Stimulated activated CD4-positive, alpha-beta T cell treated with anti-CD3 and anti-CD28 coated beads, Interleukin-4, amount 100 ng/mL, for 1 hour (primary cell): ENCODE measurements at regions not wholly inside any gene's neighbourhood (a gene's known extent, or its start where the extent isn't known, plus 50 kb on each side); places are given as distances from the start of the nearest gene placed in this dataset.
"Not testable (repeated sequence)": the region's sequence is repeated elsewhere in the genome, so short reads cannot be mapped to it uniquely, and the experiment has no call there.

ENCODE experiments used
- DNase-seq: peaks from one replicate; pipeline ENCODE4 v3.0.0-alpha.2; 2020

DNA sequence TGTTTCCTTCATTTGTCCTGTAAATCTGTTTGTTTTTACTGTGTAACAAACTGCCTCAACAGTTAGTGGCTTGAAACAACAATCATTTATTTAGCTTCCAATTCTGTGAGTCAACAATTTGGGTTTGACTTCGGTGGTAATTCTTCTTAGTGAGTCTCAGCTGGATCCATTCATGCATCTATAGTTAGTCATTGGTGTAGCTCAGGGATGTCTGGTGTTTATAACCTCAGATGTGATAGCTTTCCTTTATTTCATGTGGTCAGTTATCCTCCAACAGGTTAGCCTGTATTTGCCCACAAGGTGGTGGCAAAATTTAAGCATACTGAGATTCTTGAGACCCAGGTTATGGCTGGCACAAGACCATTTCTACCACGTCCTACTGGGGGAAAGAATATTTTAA, 1267.2 kb downstream of the RAPGEF2 start:
- no peak for DNase-seq

DNA sequence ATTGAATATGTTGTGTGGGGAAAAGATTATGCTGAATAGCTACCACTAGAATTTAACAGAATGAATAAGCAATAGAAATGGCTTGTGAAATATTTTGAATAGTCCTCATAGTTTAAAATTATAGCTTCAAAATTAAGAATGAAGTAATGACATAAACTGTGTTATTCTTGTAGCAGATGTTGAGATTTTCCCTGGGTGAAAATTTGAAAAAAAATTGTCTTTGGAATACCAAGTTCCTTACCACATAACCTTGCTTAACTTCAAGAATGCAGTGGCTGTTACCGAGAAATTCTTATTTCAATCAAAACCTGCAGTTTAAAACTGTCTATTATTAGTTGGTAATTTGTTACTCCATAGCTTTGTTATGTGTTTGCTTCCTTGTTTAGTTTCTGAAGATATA, 1268.6 kb downstream of the RAPGEF2 start:
- no peak for DNase-seq

DNA sequence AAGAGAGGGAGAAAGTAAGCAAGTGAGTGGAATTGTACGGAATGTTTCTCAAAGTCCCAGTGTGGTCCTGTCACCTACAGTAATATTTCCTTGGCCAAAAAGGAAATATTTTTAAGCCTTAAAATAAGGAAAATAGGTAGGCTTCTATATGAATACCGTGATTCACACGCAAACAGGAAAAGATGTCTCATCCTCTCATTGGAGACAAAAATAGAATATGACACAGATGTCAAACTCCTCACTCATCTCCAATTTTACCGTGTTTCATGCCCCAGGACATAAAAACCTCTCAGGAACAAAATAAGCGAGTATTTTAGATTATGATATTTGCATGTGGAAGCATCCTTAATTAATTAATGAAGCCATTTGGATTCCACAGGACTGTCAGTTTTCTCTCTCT, 1269.5 kb downstream of the RAPGEF2 start:
- no peak for DNase-seq

DNA sequence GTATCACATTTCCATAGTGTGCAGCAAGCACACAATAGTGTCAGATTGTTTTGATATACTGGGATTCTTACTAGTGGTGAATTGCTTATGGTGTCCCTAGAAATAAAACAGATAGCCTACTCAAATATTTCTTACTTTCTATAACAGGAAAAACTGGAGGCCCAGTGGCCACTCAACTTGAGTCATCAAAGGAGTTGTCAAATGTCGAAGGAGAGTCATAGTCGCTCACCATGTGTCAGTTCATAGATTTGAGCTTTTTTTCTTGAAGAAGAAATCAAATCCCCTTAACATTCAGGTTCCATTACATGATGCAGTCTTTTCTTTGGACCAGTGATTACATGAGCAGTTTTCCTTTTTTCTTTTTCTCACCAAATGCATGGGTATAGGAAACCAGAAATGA, 1271.0 kb downstream of the RAPGEF2 start:
- no peak for DNase-seq

DNA sequence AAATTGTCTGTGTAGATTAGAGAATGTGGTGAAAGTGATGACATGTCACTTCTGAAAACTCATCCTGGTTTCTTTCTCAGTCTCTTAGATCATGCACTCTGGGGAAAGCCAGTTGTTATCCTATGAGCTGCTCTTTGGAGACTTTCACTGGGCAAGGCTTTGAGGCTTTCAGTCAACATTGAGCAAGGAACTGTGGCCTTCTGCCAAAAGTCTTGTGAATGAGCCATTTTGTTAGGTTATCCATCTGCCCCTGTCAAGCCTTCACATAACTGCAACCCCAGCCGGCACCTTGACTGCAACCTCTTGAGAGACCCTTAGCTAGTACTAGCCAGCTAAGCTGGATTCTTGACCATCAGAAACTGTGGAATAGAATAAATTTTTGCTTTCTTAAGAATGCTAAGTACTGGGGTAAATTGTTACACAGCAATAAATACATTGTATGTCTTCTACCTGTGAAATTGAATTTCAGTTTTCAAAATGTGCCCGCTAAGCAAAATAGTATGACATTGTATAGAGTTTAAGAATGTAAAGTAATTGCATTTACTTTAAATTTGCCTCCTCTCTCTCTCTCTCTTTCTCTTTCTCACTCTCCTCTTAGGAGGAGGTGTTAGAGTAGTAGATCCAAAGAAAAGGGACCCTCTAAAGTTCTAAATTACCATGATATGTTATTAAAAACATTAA, 1273.0 kb downstream of the RAPGEF2 start:
- DNase-seq = no peak

DNA sequence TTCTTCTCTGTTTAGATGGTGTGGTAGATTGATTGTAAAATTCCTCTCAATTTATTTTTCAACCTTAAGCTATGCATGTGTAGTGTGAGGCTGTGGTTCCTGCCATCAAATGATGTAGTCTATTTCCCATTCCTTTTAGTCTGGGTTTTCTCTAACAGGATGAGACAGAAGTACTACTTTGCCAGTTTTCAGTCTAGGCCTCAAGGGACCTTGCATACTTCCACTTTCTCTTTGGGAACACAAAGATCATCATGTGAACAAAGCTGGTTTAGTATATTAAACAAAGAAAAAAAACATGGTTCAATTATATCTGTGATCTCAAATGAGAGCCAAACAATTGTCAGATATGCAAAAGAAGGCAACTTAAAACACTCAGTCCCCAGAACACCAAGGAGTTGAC, 1284.0 kb downstream of the RAPGEF2 start:
- DNase-seq = no peak

DNA sequence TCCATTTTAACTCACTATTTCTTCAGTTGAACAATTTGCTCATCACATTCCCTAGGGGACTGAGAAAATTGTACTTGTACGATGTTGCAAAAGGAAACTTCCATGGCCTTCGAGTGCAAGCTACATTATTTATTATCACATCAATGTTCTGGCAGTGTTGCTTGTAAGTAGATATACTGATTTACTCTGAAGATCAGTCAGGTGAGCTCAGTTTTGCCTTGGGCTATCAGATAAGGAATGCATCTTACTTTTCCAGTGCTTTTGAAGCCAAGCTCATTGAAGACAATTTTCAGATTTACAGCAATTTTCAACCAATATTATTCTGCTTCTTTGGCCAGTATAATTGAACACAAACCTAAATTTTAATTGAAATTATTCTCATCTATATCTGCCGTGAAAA, 1296.9 kb downstream of the RAPGEF2 start:
- DNase-seq = no peak

DNA sequence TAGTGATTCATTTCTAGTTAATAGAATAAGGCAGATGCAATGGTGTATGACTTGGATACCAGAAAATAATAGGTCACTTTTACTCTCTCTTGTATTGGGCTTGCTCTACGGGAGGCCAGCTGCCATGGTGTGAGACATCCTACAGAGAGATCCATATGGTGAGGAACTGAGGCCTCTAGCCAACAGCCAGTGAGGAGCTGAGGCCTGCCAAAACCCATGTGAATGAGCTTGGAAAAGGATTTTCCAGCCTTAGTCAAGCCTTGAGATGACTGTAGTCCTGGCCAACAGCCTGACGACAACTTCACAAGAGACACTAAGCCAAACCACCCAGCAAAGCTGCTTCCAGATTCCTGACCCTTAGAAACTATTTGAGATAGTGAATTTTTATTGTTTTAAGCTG, 1300.2 kb downstream of the RAPGEF2 start:
- DNase-seq = no peak

DNA sequence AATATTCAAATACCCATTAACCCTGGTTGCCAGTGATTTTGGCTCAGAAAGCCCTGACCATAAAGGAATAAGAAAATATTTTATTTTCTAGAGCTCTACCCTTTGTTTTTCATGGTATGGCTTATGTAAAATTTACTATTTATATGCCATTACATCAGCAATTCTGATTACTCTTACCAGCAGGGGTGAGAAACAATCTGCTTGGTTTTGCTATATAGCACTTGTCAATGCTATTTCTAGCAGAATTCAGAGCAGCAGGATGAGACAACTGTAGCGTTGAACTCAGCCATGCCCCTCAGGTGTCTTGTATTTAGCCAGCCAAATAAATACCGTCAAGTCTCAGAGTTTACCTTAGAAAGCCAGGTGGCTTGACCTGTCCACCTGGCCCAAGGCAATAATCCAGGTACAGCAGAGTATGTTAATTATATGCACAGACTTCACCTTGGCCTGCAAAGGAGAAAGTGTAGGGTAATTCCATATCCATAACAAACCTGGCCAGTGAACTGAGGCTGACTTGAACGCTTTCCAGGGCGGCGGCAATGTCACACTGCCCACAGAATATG, 1303.5 kb downstream of the RAPGEF2 start:
- DNase-seq = no peak

DNA sequence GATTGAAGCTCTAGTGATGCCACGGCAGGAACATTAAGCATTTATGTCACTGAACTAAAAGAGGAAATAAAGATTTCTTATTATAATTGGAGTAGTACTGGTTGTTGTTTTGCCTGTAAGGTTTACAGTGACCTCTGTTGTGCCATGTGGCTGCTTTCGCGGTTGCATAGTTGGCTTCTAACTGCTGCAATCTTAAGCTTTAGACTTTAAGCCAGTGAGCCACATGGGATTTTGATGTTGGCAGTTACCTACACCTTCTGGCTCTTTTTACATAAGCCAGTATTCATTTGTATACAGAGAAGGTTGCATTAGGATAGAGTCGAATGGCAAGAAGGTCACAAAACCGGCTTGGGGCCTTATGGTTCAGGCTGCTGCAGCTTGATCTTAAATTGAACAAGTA, 1311.6 kb downstream of the RAPGEF2 start:
- DNase-seq = no peak

DNA sequence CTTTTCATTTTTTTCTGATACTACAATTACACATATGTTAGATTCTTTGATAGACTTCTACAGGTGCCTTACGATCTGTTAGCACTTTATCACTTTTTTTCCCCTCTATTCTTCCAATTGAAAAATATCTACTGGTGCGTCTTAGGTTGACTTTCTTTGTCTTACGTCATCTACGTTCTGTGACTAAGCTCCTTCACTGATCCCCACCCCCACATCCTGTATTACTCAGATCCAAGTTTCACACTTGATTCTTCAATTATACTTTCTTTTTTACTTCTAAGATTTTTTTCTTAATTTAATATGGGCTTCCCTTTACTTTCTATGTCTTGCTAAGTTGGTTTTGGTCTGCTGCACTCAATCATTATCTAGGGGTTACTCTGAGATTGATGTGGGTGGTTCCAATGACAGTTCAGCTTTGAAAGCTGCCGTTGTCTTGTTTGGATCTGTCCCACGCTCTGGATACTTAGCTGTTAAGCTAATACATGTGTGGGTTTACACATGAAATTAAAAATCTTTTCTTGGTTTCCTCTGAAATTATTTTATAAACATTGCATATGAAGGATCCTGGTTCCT, 1321.1 kb downstream of the RAPGEF2 start:
- no peak for DNase-seq

DNA sequence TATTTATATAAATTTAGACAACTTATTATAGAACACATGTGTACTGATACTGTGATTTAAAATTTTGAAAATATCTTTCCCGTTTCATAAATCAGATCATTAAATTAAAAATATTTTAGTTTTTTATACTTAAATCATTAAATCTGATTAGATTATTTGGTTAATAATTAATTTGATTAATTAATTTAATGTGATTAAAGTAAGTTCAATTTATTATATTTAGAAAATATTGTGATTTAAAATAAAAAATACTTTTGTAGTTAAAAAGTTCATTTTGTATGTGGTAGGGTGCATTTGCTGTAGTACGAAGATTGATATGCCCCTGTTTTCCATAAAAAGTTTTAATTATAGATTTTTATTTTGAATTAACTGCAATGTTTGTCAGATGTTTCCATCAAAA, 1323.4 kb downstream of the RAPGEF2 start:
- no peak for DNase-seq

DNA sequence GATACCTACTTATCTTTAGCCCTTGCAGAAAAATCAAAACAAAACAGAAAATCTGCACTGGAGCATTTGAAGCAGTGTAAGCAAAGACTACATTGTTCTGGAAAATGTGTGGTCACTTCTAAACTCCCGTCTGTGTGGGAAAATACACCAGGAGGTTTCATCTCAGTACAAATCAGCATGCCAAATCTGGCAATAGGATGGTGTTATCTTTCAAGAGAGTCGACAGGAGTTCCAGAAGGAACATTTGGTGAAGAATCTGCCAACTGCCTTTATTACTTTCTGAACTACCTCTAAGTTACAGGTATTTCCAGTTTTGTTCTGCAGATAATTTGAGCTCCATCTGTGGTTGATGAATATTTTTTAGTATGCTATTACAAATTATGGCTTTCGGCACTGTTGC, 1348.0 kb downstream of the RAPGEF2 start:
- DNase-seq = no peak

DNA sequence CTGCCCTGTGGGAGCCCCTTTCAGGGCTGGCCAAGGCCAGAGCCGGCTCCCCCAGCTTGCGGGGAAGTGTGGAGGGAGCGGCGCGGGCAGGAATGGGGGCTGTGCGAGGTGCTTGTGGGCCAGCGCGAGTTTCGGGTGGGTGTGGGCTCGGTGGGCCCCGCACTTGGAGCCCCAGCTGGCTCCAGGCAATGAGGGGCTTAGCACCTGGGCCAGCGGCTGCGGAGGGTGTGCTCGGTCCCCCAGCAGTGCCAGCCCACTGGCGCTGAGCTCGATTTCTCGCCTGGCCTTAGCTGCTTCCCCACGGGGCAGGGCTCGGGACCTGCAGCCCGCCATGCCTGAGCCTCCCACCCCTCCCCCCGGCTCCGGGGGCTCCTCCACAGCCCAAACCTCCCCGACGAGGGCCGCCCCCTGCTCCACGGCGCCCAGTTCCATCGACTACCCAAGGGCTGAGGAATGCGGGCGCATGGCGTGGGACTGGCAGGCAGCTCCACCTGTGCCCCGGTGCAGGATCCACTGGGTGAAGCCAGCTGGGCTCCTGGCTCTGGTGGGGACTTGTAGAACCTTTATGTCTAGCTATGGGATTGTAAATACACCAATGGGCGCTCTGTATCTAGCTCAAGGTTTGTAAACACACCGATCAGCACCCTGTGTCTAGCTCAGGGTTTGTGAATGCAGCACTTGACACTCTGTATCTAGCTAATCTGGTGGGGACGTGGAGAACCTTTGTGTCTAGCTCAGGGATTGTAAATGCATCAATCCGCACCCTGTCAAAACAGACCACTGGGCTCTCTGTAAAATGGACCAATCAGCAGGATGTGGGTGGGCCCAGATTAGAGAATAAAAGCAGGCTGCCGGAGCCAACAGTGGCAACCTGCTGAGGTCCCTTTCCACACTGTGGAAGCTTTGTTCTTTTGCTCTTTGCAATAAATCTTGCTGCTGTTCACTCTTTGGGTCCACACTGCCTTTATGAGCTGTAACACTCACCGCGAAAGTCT, 1379.1 kb downstream of the RAPGEF2 start:
- not testable (repeated sequence) for DNase-seq

DNA sequence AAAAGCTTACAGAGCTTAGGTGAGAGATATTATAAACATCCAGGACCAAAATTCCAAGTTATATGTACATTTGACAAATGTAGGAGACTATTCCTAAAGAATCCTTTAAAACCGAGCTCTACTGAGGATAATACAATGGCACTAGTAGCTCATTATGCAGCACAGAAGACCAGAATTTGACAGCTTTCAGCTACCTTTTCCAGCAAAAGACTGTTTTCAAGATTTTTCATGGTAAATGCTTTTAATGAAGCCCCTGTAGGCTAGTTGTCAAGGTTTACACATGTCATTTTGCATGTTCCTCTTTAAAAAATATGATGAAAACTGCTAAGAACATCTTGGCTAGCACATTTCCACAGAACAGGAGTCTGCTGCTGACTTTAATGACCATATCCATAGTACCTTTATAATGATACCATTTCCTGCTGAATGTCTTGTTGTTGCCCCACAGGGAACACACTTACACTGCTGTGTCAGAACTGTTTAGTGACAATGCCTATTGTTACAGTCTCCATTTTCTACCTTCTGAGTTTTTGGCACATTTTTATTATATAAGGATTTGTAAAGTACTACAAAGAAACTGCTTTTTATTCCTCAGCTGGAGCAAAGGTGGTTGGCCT, 1382.3 kb downstream of the RAPGEF2 start:
- no peak for DNase-seq

DNA sequence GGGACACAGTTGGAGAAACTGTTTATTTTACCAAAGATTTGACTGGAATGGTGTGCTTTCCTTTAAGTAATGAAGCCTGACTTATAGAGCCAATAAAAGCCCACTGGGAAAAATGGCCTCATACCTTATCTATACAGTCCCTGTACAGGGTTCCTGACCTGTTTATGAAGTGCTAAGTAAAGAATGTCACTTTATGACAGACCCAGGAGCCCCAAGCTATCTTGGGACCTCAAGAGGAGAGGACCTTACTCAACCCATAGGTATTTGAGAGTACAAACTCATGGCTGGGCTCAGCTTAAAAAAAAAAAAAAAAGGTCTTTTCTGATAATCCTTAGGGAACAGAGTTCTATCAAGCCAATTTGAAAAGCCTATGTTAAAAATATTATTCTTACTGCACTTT, 1389.3 kb downstream of the RAPGEF2 start:
- DNase-seq = no peak

DNA sequence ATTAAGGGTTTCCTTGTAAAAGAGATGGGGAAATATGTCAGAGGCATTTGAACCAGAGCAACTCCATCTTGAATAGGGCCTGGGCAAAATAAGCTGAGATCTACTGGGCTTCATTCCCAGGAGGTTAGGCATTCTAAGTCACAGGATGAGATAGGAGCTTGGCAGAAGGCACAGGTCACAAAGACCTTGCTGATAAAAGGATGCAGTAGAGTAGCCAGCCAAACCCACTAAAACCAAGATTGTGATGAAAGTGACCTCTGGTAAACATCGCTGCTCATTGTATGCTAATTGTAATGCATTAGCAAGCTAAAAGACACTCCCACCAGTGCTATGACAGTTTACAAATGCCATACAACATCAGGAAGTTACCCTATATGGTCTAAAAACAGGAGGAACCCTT, 1390.3 kb downstream of the RAPGEF2 start:
- DNase-seq = no peak

DNA sequence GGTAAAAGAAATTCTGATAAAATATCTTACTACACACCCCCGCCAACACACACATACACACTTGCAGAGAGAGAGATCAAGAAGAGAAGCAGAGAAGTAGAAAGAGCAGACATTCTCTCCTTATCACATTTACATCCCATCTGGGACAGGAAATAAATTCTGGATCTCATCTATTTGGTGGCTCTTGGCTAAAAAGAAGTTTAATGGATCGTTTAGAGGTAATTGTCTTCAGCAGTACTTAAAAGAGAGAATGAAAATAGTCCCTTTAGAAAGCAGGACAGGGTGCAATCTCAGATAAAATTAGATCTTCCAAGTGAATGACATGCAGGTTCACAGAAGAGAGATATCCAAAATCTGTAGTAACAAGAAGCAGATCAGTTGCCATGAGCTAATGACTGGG, 1392.5 kb downstream of the RAPGEF2 start:
- no peak for DNase-seq

DNA sequence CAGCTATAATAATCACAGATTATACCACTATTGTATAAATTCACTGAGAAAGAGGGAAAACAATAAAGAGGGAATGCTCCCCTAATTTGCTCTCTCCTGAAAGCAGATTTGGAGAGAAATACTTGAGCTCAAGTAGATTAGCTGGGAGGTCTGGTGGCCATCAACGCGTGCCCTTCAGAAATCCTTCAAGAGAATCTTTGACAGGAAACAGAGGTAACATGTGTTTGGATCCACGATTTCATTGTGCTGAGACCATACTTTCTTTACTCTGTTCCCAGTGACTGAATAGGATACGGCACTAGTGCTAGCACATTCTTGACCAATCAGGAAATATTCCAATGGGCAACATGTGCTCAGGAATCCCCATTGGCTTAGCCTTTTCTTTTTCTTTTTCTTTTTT, 1395.3 kb downstream of the RAPGEF2 start:
- DNase-seq = no peak

DNA sequence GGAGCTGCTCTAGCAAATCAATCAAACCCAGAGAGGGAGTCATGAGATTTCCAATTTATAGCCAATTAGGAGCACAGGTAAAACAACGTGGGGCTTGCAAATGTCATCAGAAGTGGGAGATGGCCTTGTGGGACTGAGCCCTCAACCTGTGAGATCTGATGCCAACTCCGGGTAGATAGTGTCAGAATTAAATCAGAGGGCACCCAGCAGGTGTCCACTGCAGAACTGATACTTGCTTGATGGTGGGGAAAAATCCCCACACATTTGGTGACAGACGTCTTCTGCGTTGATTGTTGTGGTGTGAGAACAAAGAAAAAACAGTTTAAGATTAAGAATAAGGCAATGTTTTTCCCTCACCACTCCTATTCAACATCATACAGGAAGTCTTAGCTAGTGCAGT, 1402.8 kb downstream of the RAPGEF2 start:
- DNase-seq = no peak

DNA sequence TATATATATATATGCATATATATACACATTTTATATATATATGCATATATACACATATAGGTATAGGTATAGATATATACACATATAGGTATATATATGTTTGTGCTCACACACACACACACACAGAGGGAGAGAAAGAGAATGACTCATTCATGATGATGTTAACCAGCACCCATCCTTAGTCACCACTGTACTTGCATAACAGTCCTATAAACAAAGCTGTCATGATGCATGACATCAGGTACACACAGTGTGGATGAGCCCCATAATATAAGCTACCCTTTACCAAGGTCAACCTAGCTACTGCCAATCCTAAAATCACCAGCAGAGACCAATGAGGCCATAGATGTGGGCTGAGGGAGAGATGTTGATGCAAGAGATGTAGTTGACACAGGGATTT, 1408.0 kb downstream of the RAPGEF2 start:
- DNase-seq = no peak

DNA sequence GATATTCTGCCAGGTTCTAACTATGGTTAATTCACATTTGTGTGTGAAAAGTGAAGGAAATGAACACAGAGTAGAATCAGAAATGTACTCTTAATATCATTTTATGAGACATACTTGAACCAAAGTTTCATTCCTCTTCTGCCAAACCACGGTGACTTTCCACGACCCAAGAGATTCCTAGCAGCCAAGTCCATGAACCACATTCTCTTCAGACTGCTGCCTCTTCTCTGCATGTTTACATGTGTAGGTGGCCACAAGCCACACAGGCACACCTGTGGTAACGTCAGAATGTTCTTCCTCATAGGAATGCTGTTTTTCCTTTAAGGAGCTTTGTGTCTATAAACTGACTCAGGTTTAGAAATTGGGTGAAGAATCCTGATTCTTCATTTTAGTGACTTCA, 1411.2 kb downstream of the RAPGEF2 start:
- no peak for DNase-seq

DNA sequence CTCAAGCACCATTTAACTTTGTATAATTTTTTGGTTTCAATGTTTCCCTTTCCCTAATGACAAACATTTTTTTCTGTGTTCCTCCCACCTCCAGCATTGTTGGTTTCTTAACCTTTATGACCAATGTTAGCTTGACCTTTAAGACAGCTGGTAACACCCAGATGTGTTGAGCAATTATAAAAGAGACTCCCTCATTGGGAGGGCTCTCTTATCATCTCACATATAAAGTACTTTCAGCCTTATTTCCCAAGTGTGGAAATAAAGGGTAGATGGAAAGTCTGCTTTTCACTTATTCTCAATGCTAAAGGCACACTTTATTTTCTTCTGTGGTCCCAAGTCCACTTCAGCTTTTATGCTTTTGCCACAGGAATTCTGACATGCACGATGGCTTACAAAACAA, 1420.4 kb downstream of the RAPGEF2 start:
- no peak for DNase-seq
